HG03097 (cell line): ENCODE measurements at regions not wholly inside any gene's neighbourhood (a gene's known extent, or its start where the extent isn't known, plus 50 kb on each side); places are given as distances from the start of the nearest gene placed in this dataset.
"Not testable (repeated sequence)": the region's sequence is repeated elsewhere in the genome, so short reads cannot be mapped to it uniquely, and the experiment has no call there.

Experiments
- ATAC-seq: cut with Tn5 transposase; IDR thresholded peaks from one replicate; pipeline ENCODE4 v1.9.1; 2021; ENCODE audit not compliant: unreplicated experiment, low FRiP score

DNA sequence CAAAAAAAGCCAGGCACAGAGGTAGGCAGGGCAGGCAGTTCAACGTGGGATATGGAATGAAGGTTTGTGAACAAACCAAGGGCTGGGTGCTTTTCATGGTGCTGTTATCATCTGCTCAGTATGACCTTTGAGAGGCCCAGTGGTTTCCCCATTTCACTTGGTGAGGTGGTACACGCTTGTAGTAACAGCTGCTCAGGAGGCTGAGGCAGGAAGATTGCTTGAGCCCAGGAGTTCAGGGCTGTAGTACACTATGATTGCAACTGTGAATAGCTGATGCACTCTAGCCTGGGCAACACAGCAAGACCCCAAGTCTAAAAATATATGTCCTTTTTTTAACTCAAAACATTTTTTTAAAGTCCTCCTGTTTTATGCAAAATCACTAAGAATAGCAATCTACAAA lies 174.8 kb downstream of the ENC1 start:
- no peak for ATAC-seq

DNA sequence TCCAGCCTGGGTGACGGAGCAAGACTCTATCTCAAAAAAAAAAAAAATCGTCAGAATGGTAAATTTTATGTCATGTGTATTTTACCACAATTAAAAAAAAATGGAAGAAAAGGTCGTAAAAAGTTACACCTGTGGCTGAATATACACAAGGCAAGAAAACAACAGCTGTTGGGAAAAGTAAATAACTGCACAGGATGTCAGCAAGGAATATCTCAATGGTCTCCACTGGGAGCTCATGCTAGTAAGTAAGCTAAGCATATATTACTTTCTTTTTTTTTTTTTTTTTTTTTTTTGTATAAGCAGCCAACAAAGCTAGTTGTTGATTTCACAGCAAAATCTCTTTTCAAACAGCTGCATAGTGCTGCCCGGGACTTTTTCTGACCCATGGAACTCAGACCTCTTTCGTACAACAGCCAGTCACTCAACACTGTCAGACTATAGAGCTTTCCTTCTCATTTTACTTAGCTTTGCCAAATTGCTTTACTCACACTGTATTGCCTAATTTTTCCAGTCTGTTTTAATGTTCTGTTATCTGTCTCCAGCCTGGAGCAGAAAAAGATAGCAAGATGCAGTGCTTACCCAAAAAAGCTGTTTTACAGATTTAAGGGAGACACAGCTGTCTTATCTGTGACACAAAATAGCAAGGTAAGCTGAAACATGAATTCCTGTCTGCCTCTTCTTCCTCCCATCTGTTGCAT lies 175.9 kb downstream of the ENC1 start:
- no peak for ATAC-seq

DNA sequence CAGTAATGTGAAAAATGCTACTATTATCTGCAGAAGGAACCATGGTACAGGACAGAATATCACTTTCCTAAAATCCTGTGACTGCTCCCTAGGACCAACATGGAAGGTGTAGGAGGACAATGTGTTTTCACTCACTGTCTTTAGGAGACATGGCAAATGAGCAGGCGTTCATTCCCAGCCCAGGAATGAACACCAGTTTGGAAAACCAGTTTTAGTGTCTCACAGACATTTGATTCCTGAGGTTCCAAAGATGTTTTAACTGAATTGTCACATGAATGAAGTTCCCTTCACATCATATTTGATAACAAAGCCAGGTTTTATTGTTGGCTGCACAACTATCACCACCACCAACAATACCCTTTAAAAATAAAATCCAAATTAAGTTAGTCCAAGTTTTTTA lies 178.2 kb downstream of the ENC1 start:
- ATAC-seq = no peak

DNA sequence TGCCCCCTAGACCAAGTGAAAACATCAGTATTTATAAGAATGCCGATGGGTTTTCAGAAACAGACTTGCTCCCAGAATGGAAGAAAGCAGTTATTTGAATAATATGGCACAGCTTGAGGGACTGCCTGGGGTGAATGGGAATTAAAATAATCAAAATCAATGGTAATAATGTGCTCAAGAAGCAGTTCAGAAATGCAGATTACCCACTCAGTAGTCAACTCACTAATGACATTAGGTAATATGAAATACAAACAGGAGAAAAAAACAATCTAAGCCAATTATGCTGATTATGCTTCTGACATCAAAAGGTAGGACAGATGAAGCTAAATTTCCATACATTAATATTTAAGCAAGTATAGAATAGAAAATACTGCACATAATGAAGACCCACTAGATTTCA lies 179.3 kb downstream of the ENC1 start:
- ATAC-seq = no peak

DNA sequence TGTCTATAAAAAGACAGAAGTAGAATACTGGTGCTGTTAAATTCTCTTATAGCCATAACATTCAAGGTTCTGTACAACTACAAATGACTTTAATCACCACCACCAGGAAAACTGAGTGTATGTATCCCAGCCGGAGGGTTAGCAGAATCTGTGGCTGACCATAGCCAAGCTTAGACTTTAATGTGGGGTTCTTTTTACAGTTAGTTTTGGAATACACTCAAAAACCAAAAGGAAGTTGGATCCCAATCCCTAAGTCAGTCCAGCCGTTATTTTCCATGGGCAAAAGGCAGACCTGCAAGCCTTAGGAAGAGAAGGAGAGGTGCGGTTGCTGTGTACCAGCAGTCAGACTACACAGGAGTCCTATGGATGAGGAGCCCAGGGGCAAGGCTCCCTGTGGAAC lies 179.8 kb downstream of the ENC1 start:
- ATAC-seq = no peak

DNA sequence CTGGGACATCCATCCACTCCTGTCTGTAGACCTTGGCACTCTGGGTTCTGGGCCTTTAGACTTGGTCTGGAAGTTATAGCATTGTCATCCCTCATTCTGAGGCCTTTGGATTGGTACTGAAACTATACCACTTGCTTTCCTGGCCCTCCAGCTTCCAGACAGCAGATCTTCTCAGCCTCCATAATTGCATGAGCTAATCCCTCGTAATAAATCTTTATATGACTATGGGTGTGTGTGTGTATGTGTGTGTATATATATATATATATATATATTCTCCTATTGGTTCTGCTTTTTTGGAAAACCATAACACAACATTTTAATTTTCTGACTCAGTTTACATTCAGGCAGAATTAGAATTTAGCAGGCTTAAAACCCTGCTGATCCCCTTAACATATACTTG lies 180.5 kb downstream of the ENC1 start:
- ATAC-seq = no peak

DNA sequence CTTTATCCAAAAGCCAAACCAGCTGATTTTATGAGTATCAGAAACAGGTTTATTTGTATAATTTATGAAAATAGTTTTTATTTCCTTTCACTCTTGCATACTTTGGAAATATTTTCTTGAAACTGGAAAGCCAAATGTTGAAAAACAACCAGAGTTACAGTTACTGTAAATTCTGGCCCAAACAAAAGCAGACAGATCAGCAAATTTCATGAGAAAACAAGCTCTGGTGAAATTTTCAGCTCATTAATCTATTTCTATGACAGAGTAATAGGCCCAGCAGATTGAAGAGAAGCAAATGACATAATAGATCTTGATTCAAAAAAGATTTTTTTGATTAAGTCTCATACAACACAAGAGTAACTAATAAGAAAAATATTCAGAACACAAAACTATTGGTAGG lies 182.7 kb downstream of the ENC1 start:
- ATAC-seq = no peak

DNA sequence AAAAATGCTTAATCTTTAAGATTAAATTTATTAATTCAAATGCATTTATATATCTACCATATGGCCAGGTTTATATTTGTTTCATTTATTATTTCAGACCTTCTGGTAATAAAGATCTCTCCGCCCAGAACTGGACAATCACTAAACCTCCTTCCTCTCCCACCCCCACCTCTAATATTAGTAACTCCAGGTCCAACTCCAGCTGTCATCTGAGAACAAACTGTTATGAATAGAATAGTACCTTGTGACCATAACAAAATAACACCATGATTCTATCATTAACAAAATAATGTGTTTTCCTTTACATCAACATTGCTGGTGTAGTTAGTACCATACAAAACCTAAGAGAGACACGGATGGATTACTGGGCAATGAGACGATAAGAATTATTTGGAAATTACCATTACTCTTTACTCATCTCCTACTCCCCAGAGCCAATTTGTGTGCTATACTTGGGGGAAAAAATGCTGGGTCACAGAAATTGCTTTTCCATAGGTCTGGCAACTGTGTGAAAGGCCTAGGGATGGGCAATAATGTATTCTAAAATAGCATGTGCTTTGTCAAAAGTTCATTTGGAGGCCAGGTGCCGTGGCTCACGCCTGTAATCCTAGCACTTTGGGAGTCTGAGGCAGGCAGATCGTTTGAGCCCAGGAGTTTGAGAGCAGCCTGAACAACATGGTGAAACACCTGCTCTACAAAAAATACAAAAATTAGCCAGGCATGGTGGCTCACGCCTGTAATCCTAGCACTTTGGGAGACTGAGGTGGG lies 186.1 kb downstream of the ENC1 start:
- ATAC-seq = no peak

DNA sequence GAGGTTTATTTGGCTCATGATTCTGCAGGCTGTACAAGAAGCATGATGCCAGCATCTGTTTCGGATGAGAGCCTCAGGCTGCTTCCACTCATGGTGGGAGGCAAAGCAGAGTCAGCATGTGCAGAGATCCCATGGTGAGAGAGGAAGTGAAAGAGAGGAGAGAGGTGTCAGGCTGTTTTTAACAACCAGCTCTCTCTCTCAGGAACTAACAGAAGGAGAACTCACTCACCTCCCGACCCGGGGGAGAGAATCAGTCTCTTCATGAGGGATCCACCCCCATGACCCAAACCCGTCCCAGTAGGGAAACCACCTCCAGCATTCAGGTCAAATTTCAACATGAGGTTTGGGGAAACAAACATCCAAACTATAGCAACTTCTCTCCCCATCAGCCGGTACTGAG lies 187.7 kb downstream of the ENC1 start:
- ATAC-seq = no peak

DNA sequence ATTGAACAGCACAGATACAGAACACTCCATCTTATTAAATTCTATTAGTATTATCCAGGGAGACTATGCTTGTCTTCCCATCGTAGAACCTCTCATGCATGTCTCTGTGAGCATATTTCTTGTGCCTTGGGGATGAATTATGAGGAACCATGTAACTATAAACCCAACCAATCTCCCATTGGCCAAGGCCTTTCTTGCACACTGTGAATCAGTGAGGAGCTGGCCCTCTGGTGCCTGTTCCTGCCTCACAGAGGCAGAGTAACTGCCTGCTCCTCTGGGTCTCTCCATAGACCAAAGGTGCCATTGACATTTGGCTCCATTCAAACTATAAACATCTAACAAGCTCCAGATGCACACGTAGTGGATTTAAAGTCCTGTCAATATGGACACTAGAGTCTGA lies 190.4 kb downstream of the ENC1 start:
- no peak for ATAC-seq

DNA sequence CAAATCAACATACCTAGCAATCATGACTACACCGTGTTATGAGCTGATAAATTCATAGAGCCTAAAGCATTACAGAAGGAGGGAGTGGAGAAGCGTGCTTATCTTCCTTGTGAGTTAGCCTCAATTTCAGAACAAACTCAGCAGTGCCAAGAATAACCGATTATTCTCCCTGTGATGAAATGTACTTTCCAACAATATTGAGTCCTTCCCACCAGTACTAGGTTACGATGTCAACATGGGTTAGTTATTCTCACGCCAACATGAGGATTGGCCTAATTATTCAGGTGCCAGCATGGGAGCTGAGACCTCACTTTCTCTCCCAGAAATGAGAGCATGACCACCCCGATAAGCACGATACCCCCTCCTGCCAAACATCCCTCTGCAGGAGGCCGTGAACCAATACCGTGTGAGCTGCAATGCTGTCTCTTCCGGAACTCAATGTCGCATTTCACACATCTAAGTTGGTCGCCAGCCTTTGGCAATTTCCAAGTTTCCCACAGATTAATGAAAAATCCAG lies 193.7 kb downstream of the ENC1 start:
- ATAC-seq = no peak

DNA sequence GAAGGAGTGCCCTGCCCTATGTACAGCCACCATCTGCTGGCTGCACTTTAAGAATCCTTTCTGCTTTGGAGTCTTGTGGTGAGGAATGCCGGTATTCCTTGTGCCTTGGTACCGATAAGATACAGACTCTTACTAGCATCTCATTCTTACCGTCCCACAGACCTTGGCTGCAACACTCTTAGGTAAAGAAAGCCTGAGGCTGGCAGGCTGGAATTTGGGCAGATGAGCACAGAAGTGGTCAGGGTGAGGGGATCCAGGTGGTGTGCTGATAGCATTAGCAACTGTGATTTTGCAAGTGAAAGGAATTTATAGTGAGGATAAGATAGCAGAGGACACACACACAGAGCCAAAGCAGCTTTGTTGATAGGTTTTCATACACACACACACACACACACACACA lies 198.1 kb downstream of the ENC1 start:
- ATAC-seq = no peak

DNA sequence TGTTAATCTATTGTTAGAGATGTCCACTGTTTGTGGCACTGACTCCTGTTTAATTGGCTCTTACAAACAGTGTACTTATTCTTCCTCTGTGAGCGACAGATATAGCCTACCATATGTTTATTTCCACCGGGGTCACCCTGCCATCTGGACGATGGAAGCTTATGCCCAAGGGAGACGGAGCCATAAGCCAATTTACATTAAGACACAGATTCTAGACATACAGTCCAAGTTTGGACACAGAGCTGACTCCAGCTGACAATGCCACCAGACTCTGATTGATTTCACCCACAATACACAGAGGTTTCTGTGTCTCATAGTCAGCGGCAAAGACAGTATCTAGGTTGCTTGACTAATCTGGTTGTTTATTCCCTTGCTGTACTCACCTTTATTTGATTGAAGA lies 198.9 kb downstream of the ENC1 start:
- ATAC-seq = no peak

DNA sequence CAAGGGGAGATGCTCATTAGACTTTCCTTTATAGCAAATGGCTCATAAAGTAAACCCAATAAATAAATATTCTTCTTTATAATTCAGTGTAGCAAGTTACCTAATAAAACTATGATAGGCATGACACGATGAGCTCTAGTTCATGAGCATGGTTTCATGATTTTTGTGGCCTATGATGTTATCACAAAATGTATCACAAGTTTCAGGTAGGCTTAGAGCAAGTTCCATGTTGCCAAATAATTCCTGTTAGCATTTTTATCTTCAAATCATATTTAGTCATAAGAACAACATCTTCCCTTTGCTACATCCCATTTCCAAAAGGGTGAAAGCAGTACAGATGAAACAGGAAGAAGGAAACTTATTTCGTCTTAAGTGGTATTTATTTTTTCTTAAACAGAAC lies 200.2 kb downstream of the ENC1 start:
- no peak for ATAC-seq

DNA sequence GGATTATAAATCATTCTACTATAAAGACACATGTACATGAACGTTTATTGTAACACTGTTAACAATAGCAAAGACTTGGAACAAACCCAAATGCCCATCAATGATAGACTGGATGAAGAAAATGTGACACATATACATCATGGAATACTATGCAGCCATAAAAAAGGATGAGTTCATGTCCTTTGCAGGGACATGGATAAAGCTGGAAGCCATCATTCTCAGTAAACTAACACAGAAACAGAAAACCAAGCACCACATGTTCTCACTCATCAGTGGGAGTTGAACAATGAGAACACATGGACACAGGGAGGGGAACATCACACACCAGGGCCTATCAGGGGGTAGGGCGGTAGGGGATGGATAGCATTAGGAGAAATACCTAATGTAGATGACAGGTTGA lies 202.7 kb downstream of the ENC1 start:
- not testable (repeated sequence) for ATAC-seq

DNA sequence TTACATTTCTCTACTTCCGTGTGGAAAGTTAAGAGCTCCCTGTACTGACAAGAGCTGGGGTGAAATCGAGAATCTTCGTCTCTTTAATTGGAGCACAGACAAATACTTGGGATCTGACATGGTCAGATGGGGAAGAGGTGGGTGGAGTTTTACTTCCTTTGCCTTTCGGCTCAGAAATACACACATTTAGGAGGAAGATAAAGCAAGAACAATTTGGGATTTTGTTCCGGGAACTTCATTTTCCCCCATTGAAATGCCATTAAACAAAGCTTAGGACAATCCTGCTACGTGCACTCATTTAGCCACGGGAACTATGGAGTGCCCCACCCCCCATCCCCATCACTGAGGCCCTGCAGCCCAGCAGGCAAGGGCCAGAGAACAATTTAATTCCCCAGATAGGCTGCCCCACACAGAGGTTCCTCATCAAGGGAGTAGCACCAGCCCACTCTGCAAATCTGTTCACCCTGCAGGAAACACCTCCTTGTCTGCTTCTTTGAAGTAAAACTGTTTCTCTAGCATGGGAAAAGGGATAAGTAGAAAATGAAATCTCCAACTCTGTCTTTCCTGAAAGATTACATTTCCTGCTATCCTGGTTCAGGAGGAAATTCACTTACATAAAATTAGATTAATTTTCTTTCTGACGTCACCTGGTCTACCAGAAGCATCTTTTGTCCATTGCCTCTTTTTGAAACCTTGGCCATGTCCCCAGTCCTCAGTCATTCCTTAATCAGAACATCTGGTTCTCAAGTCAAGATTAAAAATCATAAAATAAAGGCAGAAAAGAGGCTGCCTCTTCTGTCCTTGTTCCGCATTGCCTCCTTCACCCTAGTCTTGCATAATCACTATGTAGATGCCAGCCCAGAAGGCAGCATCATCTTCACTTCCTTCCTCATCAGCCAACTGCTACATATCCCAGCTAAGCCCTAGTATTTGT lies 206.4 kb downstream of the ENC1 start:
- ATAC-seq = no peak

DNA sequence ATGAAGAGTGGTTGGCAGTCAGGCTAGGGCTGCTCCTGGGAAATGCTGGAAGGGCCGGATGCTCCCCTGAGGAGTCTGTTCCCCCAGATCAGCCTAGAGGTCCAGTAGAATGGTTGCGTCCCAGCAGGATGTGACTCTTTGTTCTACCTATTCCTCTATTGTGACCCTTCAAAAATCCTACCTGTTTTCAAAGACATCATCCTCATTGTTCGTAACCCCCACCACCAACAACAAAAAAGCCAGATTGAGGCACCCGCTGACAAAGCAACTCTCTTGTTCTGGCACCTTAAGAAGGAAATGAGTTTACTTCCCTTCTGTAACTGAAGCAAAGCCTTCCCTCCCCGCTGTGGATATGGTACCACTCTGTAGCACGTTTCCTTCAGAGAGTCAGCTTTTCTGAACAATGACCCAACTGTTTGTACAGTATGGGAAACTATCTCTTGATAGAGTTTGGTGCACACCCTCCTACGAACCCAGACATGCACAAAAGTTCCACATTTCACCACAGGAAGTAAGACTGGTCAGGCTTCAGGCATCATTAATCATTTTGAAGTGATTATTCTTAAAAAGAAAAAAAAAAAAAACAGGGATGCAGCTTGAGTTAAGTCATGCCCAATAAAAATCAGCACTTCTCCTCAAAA lies 207.2 kb downstream of the ENC1 start:
- ATAC-seq = no peak

DNA sequence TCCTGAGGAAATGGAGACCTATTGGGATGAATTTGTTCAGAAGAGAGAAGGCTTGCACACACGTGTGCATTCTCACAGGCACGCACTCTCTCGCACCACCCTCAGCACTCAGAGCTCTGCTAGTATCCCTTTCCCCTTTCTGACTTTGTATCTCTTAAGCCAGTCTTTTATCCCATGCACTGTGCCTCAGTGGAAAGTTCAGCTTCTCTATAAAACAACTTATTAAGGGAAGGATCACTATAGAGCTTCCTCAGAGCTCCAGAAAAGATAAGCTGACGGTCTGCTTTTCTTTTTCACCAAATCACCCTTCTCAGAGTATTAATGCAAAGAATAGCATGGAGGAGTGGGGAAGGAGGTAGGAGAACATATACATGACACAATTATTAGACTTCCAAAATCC lies 207.8 kb downstream of the ENC1 start:
- ATAC-seq = no peak

DNA sequence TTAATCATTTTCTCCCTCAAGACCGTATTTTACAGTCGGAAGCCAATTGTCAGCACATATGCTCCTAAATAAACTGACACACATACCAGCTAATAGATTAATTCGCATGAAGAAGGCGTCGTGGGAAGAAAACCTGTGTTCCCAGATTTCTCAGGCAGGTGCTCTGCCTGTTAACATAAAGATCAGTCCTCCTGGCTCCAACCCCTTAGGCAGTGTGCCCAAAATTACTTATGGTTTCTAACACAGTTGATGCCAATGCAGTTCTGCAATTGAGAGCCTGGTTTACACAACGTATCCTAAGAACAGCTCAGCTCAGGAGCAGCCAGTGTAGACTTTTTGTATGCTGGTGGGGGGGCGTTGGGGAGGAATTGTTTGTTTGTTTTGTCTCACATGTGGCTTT lies 208.3 kb downstream of the ENC1 start:
- ATAC-seq = no peak

DNA sequence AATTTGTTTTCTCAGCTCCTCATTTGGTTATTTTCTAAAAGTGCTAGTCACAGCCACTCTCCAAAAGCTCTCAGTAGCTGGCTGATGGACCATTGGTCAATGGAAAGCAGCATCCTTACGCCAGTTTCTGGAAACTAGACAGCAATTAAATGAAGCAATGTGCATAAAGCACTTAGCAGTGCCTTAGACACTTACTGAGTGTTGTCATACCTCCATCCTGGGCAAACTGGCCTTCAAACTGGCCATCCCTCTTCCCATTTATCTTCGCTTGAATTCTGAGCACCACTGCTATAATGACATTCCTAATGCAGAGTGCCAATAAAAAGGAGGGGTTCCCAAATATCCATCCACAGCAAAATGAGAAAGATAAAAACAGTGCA lies 209.2 kb downstream of the ENC1 start:
- ATAC-seq = no peak
